HepG2 (cell line): ENCODE measurements at regions not wholly inside any gene's neighbourhood (a gene's known extent, or its start where the extent isn't known, plus 50 kb on each side); places are given as distances from the start of the nearest gene placed in this dataset.

ENCODE experiments used
- ATAD3A ChIP-seq: sonication (generic); formaldehyde crosslinking; IDR thresholded peaks from 2 replicates; pipeline ENCODE4 v1.4.0; 2020; ENCODE audit warnings: missing genetic modification reagents
- FOXA1 ChIP-seq, 2 experiments: fragments of 450-650 bp in 1 of 2; sonication (generic) in 1 of 2; formaldehyde crosslinking in 1 of 2; IDR thresholded peaks; 2 replicates each; pipeline versions ENCODE4 v1.4.0 to v1.6.1; 2016 to 2020; ENCODE audit warnings: missing genetic modification reagents in 1 of 2
- KDM1A ChIP-seq: IDR thresholded peaks from 2 replicates; pipeline ENCODE4 v1.6.1; 2016; ENCODE audit warnings: missing compliant biosample characterization
- MYC ChIP-seq: sonication (generic); formaldehyde crosslinking; IDR thresholded peaks from 2 replicates; pipeline ENCODE4 v1.9.0; 2021; ENCODE audit warnings: missing genetic modification reagents, borderline replicate concordance
- NFE2L2 ChIP-seq: fragments of 150-350 bp; IDR thresholded peaks from 2 replicates; pipeline ENCODE4 v1.6.1; 2014; ENCODE audit warnings: low read length
- POLR2A ChIP-seq, 2 experiments: IDR thresholded peaks; 2 replicates each; pipeline ENCODE4 v1.6.1; 2011; ENCODE audit warnings: low read depth in 2 of 2, low read length in 2 of 2, mild to moderate bottlenecking in 1 of 2, moderate library complexity in 1 of 2; ENCODE audit not compliant: insufficient read depth in 1 of 2
- SMAD3 ChIP-seq: sonication (generic); formaldehyde crosslinking; IDR thresholded peaks from 2 replicates; pipeline ENCODE4 v1.4.0; 2020; ENCODE audit warnings: missing genetic modification reagents
- TAF1 ChIP-seq: sonication (generic); formaldehyde crosslinking; IDR thresholded peaks from 2 replicates; pipeline ENCODE4 v1.4.0; 2020; ENCODE audit warnings: missing genetic modification reagents
- ZBTB7A ChIP-seq: sonication (generic); formaldehyde crosslinking; IDR thresholded peaks from 2 replicates; pipeline ENCODE4 v1.8.0; 2022; ENCODE audit warnings: mild to moderate bottlenecking, missing genetic modification reagents
- ZNF205 ChIP-seq: IDR thresholded peaks from 2 replicates; pipeline ENCODE4 v1.6.1; 2018; ENCODE audit warnings: missing biosample characterization, missing genetic modification reagents
- ZNF383 ChIP-seq: sonication (generic); formaldehyde crosslinking; IDR thresholded peaks from 2 replicates; pipeline ENCODE4 v1.4.0; 2020; ENCODE audit warnings: missing genetic modification reagents, mild to moderate bottlenecking, borderline replicate concordance
- TF ChIP-seq, protein P1 (sequence below): sonication (generic); formaldehyde crosslinking; IDR thresholded peaks from 2 replicates; pipeline ENCODE4 v1.5.0; 2020; ENCODE audit warnings: mild to moderate bottlenecking, missing genetic modification reagents, moderate library complexity
- TF ChIP-seq, protein P2 (sequence below): sonication (generic); formaldehyde crosslinking; IDR thresholded peaks from 2 replicates; pipeline ENCODE4 v1.9.0; 2022; ENCODE audit warnings: missing genetic modification reagents, mild to moderate bottlenecking, borderline replicate concordance

DNA sequence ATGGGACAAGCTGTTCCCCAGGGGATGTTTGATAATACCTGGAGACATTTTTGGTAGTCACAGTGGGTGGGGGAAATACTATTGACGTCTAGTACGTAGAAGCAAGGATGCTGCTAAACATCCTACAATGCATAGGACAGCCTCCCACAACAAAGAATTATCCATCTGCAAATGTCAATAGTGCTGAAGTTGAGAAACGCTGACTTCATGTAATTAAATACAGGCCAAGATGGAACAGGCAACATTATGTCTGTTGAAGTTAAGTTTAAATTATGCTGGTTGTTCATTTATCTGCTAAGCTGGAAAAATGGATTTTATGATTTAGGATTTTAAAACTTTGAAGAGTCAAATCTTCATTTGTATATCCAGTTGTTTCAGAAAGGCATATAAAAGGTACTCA lies 341.2 kb upstream of the DYNLRB2 start:
- TF ChIP-seq POLR2A (IDR thresholded peaks at IDR 0.05; ENCODE audit: insufficient read depth in 1 of 2, low read depth in 2 of 2, low read length in 2 of 2) (no peak), SMAD3 (CRISPR knock-in tag) (no peak), FOXA1 (IDR thresholded peaks at IDR 0.05) (no peak), FOXA1 (CRISPR knock-in tag; IDR thresholded peaks at IDR 0.05) (no peak), ATAD3A (no peak), TAF1 (no peak), MYC (CRISPR knock-in tag) (no peak), NFE2L2 (no peak), ZNF383 (no peak), ZNF205 (no peak), ZBTB7A (CRISPR knock-in tag) (no peak), KDM1A (CRISPR knock-in tag) (no peak)
- TF ChIP-seq, protein P1, sequence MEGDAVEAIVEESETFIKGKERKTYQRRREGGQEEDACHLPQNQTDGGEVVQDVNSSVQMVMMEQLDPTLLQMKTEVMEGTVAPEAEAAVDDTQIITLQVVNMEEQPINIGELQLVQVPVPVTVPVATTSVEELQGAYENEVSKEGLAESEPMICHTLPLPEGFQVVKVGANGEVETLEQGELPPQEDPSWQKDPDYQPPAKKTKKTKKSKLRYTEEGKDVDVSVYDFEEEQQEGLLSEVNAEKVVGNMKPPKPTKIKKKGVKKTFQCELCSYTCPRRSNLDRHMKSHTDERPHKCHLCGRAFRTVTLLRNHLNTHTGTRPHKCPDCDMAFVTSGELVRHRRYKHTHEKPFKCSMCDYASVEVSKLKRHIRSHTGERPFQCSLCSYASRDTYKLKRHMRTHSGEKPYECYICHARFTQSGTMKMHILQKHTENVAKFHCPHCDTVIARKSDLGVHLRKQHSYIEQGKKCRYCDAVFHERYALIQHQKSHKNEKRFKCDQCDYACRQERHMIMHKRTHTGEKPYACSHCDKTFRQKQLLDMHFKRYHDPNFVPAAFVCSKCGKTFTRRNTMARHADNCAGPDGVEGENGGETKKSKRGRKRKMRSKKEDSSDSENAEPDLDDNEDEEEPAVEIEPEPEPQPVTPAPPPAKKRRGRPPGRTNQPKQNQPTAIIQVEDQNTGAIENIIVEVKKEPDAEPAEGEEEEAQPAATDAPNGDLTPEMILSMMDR, result no peak
- TF ChIP-seq, protein P2, sequence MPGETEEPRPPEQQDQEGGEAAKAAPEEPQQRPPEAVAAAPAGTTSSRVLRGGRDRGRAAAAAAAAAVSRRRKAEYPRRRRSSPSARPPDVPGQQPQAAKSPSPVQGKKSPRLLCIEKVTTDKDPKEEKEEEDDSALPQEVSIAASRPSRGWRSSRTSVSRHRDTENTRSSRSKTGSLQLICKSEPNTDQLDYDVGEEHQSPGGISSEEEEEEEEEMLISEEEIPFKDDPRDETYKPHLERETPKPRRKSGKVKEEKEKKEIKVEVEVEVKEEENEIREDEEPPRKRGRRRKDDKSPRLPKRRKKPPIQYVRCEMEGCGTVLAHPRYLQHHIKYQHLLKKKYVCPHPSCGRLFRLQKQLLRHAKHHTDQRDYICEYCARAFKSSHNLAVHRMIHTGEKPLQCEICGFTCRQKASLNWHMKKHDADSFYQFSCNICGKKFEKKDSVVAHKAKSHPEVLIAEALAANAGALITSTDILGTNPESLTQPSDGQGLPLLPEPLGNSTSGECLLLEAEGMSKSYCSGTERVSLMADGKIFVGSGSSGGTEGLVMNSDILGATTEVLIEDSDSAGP, result no peak
